ENCODE measurements at regions not wholly inside any gene's neighbourhood (a gene's known extent, or its start where the extent isn't known, plus 50 kb on each side); places are given as distances from the start of the nearest gene placed in this dataset.

GRCh38 chr9:28267351-28267750, 694.1 kb upstream of the C9orf72 start:
- Histone ChIP-seq H3K9ac (ENCODE audit: low read depth in 2 of 2, low read length in 2 of 2) (no peak overlapping the region), H3K36me3 (no peaks in the 10 kb centered on the region), H3K27ac (no peak overlapping the region), H3K27me3 (no peaks in the 10 kb centered on the region), H3K4me1 (no peaks in the 10 kb centered on the region), H3K9me3 (no peaks in the 10 kb centered on the region), H3K4me3 (no peak overlapping the region)
- no peak for TF ChIP-seq CTCF (IDR thresholded peaks at IDR 0.05)
- intact Hi-C loops (cut with DNase I) = no loop called here
- DNase-seq = no peak

- no peak for TF ChIP-seq CTCF (IDR thresholded peaks at IDR 0.05)
- no peaks in the 10 kb centered on the region for H3K36me3 ChIP-seq
Measured at GRCh38 chr9:28270156-28270555, 696.9 kb upstream of the C9orf72 start.

GRCh38 chr9:28272127-28272526, 698.8 kb upstream of the C9orf72 start:
- no peak overlapping the region for H3K4me3 ChIP-seq
- H3K9me3 ChIP-seq = no peaks in the 10 kb centered on the region
- no peaks in the 10 kb centered on the region for H3K4me1 ChIP-seq
- H3K9ac ChIP-seq (ENCODE audit: low read depth in 2 of 2, low read length in 2 of 2) = no peak overlapping the region
- H3K27me3 ChIP-seq = no peaks in the 10 kb centered on the region
- TF ChIP-seq CTCF (IDR thresholded peaks at IDR 0.05) = no peak
- intact Hi-C loops (cut with DNase I) = no loop called here
- H3K36me3 ChIP-seq = no peaks in the 10 kb centered on the region
- H3K27ac ChIP-seq = no peak overlapping the region
- DNase-seq = no peak

More at GRCh38 chr9:28270156-28270555, 696.9 kb upstream of the C9orf72 start:
- Histone ChIP-seq H3K27ac (no peak overlapping the region), H3K4me3 (no peak overlapping the region), H3K9me3 (no peaks in the 10 kb centered on the region), H3K9ac (ENCODE audit: low read depth in 2 of 2, low read length in 2 of 2) (no peak overlapping the region), H3K27me3 (no peaks in the 10 kb centered on the region), H3K4me1 (no peaks in the 10 kb centered on the region)
- intact Hi-C loops (cut with DNase I) = no loop called here
- no peak for DNase-seq

GRCh38 chr9:28287455-28287854, 714.2 kb upstream of the C9orf72 start:
- Histone ChIP-seq H3K27ac (no peak overlapping the region), H3K4me3 (no peak overlapping the region), H3K9ac (ENCODE audit: low read depth in 2 of 2, low read length in 2 of 2) (no peak overlapping the region), H3K27me3 (no peaks in the 10 kb centered on the region), H3K4me1 (no peaks in the 10 kb centered on the region), H3K9me3 (no peaks in the 10 kb centered on the region), H3K36me3 (no peaks in the 10 kb centered on the region)
- intact Hi-C loops (cut with DNase I) = no loop called here
- no peak for TF ChIP-seq CTCF (IDR thresholded peaks at IDR 0.05)
- DNase-seq = no peak

GRCh38 chr9:28289746-28290145, 716.5 kb upstream of the C9orf72 start:
- H3K4me3 ChIP-seq = no peak overlapping the region
- no peaks in the 10 kb centered on the region for H3K9me3 ChIP-seq
- DNase-seq = no peak
- no peaks in the 10 kb centered on the region for H3K36me3 ChIP-seq
- H3K27ac ChIP-seq = no peak overlapping the region
- H3K4me1 ChIP-seq = no peaks in the 10 kb centered on the region
- no peaks in the 10 kb centered on the region for H3K27me3 ChIP-seq
- H3K9ac ChIP-seq (ENCODE audit: low read depth in 2 of 2, low read length in 2 of 2) = no peak overlapping the region
- intact Hi-C loops (cut with DNase I) = no loop called here
- TF ChIP-seq CTCF (IDR thresholded peaks at IDR 0.05) = no peak
